GM23248 (cell line): ENCODE measurements at regions not wholly inside any gene's neighbourhood (a gene's known extent, or its start where the extent isn't known, plus 50 kb on each side); places are given as distances from the start of the nearest gene placed in this dataset.
"Not testable (repeated sequence)": the region's sequence is repeated elsewhere in the genome, so short reads cannot be mapped to it uniquely, and the experiment has no call there.

Source experiments
- DNase-seq: peaks from one replicate; pipeline ENCODE4 v3.0.0-alpha.2; 2015
- H2AFZ ChIP-seq: fragments of 200-600 bp; sonication (generic); 2 replicates; pipeline ENCODE4 v1.6.1; 2016; ENCODE audit warnings: antibody characterized with exemption
- H3F3A ChIP-seq: fragments of 200-600 bp; sonication (generic); 2 replicates; pipeline ENCODE4 v1.6.1; 2016; ENCODE audit warnings: mild to moderate bottlenecking, antibody characterized with exemption, mixed run types; ENCODE audit not compliant: insufficient read depth
- H3K27ac ChIP-seq: fragments of 200-600 bp; sonication (generic); 2 replicates; pipeline ENCODE4 v1.5.1; 2016; ENCODE audit warnings: mild to moderate bottlenecking
- H3K27me3 ChIP-seq: fragments of 200-600 bp; sonication (generic); replicated peaks from 2 replicates; pipeline ENCODE4 v1.6.1; 2016; ENCODE audit warnings: mild to moderate bottlenecking; ENCODE audit not compliant: insufficient read depth
- H3K36me3 ChIP-seq: fragments of 200-600 bp; sonication (generic); 2 replicates; pipeline ENCODE4 v1.6.1; 2016; ENCODE audit warnings: low read depth, mild to moderate bottlenecking
- H3K4me1 ChIP-seq: fragments of 200-600 bp; sonication (generic); 2 replicates; pipeline ENCODE4 v1.6.1; 2016; ENCODE audit warnings: mild to moderate bottlenecking; ENCODE audit not compliant: insufficient read depth
- H3K4me2 ChIP-seq: fragments of 200-600 bp; sonication (generic); one replicate; pipeline ENCODE4 v1.6.1; 2016; ENCODE audit warnings: mild to moderate bottlenecking; ENCODE audit not compliant: unreplicated experiment
- H3K4me3 ChIP-seq: fragments of 200-600 bp; sonication (generic); 2 replicates; pipeline ENCODE4 v1.5.1; 2016; ENCODE audit warnings: mild to moderate bottlenecking
- H3K79me2 ChIP-seq: fragments of 200-600 bp; sonication (generic); 2 replicates; pipeline ENCODE4 v1.6.1; 2016; ENCODE audit warnings: mild to moderate bottlenecking; ENCODE audit not compliant: insufficient read depth
- H3K9ac ChIP-seq: fragments of 200-600 bp; sonication (generic); 2 replicates; pipeline ENCODE4 v1.6.1; 2016; ENCODE audit warnings: mild to moderate bottlenecking
- H3K9me2 ChIP-seq: fragments of 200-600 bp; sonication (generic); 2 replicates; pipeline ENCODE4 v1.6.1; 2016; ENCODE audit warnings: mixed run types, mild to moderate bottlenecking, moderate library complexity; ENCODE audit not compliant: insufficient read depth
- H3K9me3 ChIP-seq: fragments of 200-600 bp; sonication (generic); one replicate; pipeline ENCODE4 v1.6.1; 2017; ENCODE audit warnings: low read depth
- H4K20me1 ChIP-seq: fragments of 200-600 bp; sonication (generic); 2 replicates; pipeline ENCODE4 v1.6.0; 2016; ENCODE audit not compliant: insufficient read depth
- EZH2 ChIP-seq: fragments of 200-600 bp; sonication (generic); IDR thresholded peaks from 2 replicates; pipeline ENCODE4 v1.6.1; 2018; ENCODE audit warnings: antibody characterized with exemption, mild to moderate bottlenecking; ENCODE audit not compliant: insufficient read depth, poor library complexity, severe bottlenecking
- EZH2phosphoT487 ChIP-seq: fragments of 200-600 bp; sonication (generic); IDR thresholded peaks from 2 replicates; pipeline ENCODE4 v1.6.1; 2018; ENCODE audit warnings: antibody characterized with exemption, moderate library complexity, mild to moderate bottlenecking, low read depth; ENCODE audit not compliant: insufficient read depth
- WGBS, 2 experiments: methylation state at CpG; one replicate each; pipeline ENCODE4 v1.1.6; 2015 to 2017; ENCODE audit warnings: low lambda C conversion rate in 2 of 2, low coverage in 1 of 2; ENCODE audit errors: missing lambda C conversion rate in 2 of 2; 5-methylcytosine and 5-hydroxymethylcytosine counted together
- in situ Hi-C: fragments of 300-500 bp; cut with MboI; formaldehyde crosslinking; loops from 2 replicates; pipeline ENCODE4 v1.15.0; 2020

GRCh38 chr9:65459756-65460320 is 174.8 kb upstream of the FOXD4L5 start:
- no peaks in the 10 kb centered on the region for H3K4me1 ChIP-seq
- H3K27ac ChIP-seq, result no peak overlapping the region
- no peaks in the 10 kb centered on the region for H3K27me3 ChIP-seq
- no peaks in the 10 kb centered on the region for H3K36me3 ChIP-seq
- no peaks in the 10 kb centered on the region for H3F3A ChIP-seq
- no peak for TF ChIP-seq EZH2phosphoT487
- TF ChIP-seq EZH2, result no peak
- WGBS, 2 experiments, result 47 to 51% methylated on average over 11 of the region's 11 CpGs
- no peaks in the 10 kb centered on the region for H4K20me1 ChIP-seq
- H3K9me2 ChIP-seq, result no peaks in the 10 kb centered on the region
- no peak for DNase-seq
- no peak overlapping the region for H2AFZ ChIP-seq
- no peak overlapping the region for H3K4me2 ChIP-seq
- H3K4me3 ChIP-seq, result no peak overlapping the region
- no peaks in the 10 kb centered on the region for H3K9me3 ChIP-seq
- H3K9ac ChIP-seq, result no peak overlapping the region
- no peaks in the 10 kb centered on the region for H3K79me2 ChIP-seq
- in situ Hi-C loops, result no loop called here

- in situ Hi-C loops, result no loop called here
- WGBS, 2 experiments, result 58 to 60% methylated on average over 10 of the region's 10 CpGs
Measured at GRCh38 chr9:65458992-65459391, 174.0 kb upstream of the FOXD4L5 start.

GRCh38 chr9:65458465-65458864 is 173.5 kb upstream of the FOXD4L5 start:
- H3K4me3 ChIP-seq, result no peak overlapping the region
- H3K79me2 ChIP-seq, result no peaks in the 10 kb centered on the region
- TF ChIP-seq EZH2phosphoT487 (no peak), EZH2 (no peak)
- H3K4me1 ChIP-seq, result no peaks in the 10 kb centered on the region
- H3K27me3 ChIP-seq, result no peaks in the 10 kb centered on the region
- no peak for DNase-seq
- 87% methylated on average over 20 of the region's 20 CpGs; no CpG with 5 or more reads in 1 of the 2 experiments for WGBS, 2 experiments
- no peaks in the 10 kb centered on the region for H3K9me3 ChIP-seq
- no peaks in the 10 kb centered on the region for H4K20me1 ChIP-seq
- no peak overlapping the region for H2AFZ ChIP-seq
- no peaks in the 10 kb centered on the region for H3K9me2 ChIP-seq
- no peak overlapping the region for H3K27ac ChIP-seq
- H3F3A ChIP-seq, result no peaks in the 10 kb centered on the region
- no peak overlapping the region for H3K9ac ChIP-seq
- no peaks in the 10 kb centered on the region for H3K36me3 ChIP-seq
- in situ Hi-C loops, result no loop called here
- no peak overlapping the region for H3K4me2 ChIP-seq

More at GRCh38 chr9:65458992-65459391, 174.0 kb upstream of the FOXD4L5 start:
- Histone ChIP-seq H3K9ac (no peak overlapping the region), H4K20me1 (no peaks in the 10 kb centered on the region), H3K27ac (no peak overlapping the region), H3K9me2 (no peaks in the 10 kb centered on the region), H3K36me3 (no peaks in the 10 kb centered on the region), H3K9me3 (no peaks in the 10 kb centered on the region), H3K79me2 (no peaks in the 10 kb centered on the region), H3K4me3 (no peak overlapping the region), H2AFZ (no peak overlapping the region), H3K27me3 (no peaks in the 10 kb centered on the region), H3K4me2 (no peak overlapping the region), H3K4me1 (no peaks in the 10 kb centered on the region), H3F3A (no peaks in the 10 kb centered on the region)
- no peak for DNase-seq
- no peak for TF ChIP-seq EZH2

DNA sequence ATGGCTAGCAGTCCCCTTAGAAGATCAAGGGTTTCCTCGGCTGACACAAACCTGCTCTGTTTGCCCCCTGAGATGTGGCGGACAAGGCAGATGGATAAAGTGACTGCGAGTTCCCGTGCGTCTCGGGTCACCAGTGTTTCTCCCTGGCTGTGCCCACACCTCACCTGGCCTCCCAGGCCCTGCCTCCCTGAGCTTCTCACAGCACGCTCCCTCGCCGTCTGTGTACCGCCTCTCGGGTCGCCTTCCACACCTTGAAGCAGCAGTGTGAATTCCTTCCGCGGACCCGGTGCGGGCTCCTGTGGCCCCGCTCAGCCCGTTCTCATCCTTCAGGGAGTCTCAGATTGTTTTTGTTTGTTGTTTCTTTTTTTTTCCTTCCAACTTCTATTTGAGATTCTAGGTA is 172.0 kb upstream of the FOXD4L5 start:
- H3K27ac ChIP-seq, H3K27me3 ChIP-seq, H3K9ac ChIP-seq, H3K9me3 ChIP-seq, H3F3A ChIP-seq, H4K20me1 ChIP-seq, H3K4me2 ChIP-seq, H3K4me1 ChIP-seq, H2AFZ ChIP-seq, H3K36me3 ChIP-seq, H3K79me2 ChIP-seq, DNase-seq, in situ Hi-C loops, H3K9me2 ChIP-seq, H3K4me3 ChIP-seq: not testable (repeated sequence)
- WGBS, 2 experiments, result 77 to 84% methylated on average over 18 of the region's 18 CpGs

- H3K9me3 ChIP-seq, in situ Hi-C loops: not testable (repeated sequence)
Measured at GRCh38 chr9:65455751-65456647, 171.0 kb upstream of the FOXD4L5 start.

GRCh38 chr9:65455136-65455535 is 170.1 kb upstream of the FOXD4L5 start:
- H3K4me3 ChIP-seq, H3K27ac ChIP-seq, H3K27me3 ChIP-seq, H3K9ac ChIP-seq, DNase-seq, H3F3A ChIP-seq, H3K9me3 ChIP-seq, in situ Hi-C loops, H3K4me2 ChIP-seq, H3K4me1 ChIP-seq, H2AFZ ChIP-seq, H3K9me2 ChIP-seq, H3K79me2 ChIP-seq, H4K20me1 ChIP-seq, H3K36me3 ChIP-seq: not testable (repeated sequence)
- 42 to 44% methylated on average over 12 to 13 of the region's 13 CpGs for WGBS, 2 experiments

More at GRCh38 chr9:65455751-65456647, 171.0 kb upstream of the FOXD4L5 start:
- not testable (repeated sequence) for H3K27ac ChIP-seq, H3K4me3 ChIP-seq, H3K27me3 ChIP-seq, H3K9me2 ChIP-seq, H3K79me2 ChIP-seq, DNase-seq, H3K4me2 ChIP-seq, H3K9ac ChIP-seq, H3F3A ChIP-seq, H4K20me1 ChIP-seq, H3K36me3 ChIP-seq, H3K4me1 ChIP-seq, H2AFZ ChIP-seq
- WGBS, 2 experiments, result 45 to 48% methylated on average over 18 of the region's 18 CpGs

GRCh38 chr9:65454666-65455065 is 169.7 kb upstream of the FOXD4L5 start:
- H3K79me2 ChIP-seq, H3K4me2 ChIP-seq, H2AFZ ChIP-seq, in situ Hi-C loops, H3K4me1 ChIP-seq, H3K9me3 ChIP-seq, H3K4me3 ChIP-seq, H3K27ac ChIP-seq, H3K9me2 ChIP-seq, H4K20me1 ChIP-seq, DNase-seq, H3K27me3 ChIP-seq, H3K36me3 ChIP-seq, H3K9ac ChIP-seq, H3F3A ChIP-seq: not testable (repeated sequence)
- WGBS, 2 experiments, result 38 to 54% methylated on average over 13 of the region's 13 CpGs
